ENCODE measurements at regions not wholly inside any gene's neighbourhood (a gene's known extent, or its start where the extent isn't known, plus 50 kb on each side); places are given as distances from the start of the nearest gene placed in this dataset.

DNA sequence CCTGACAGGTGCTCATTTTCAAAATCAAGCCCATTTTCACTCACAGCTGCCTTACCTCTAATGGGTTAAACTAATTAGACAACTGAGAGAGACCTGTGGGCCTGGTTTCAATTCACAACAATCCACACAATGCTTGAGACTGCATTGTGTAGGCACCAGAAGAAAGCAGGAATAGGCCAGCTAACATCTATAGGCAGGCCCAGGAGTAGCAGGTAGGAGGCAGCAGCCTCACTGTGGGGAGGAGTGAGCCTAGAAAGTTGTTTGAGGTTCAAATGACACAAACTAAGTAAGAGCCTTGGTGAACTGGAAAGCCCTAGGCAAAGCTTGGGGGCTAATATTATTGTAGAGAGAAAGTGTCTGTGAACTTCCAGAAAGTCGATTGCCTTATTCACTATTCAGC is 289.5 kb upstream of the CCDC196 start:
- no peak for DNase-seq (ENCODE audit: low spot score)

GRCh38 chr14:66197276-66197675 is 288.9 kb upstream of the CCDC196 start:
- DNase-seq (ENCODE audit: low spot score): no peak

DNA sequence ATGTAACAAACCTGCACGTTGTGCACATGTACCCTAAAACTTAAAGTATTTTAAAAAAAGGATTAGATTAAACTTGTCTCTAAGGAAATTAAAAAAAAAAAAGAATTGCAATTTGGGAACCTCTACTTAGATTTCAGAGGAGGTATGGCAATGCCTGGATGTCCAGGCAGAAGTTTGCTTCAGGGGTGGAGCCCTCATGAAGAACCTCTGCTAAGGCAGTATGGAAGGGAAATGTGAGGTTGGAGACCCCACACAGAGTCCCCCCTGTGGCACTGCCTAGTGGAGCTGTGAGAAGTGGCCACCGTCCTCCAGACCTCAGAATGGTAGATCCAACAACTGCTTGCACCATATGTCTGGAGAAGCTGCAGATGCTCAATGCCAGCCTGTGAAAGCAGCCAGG is 279.6 kb upstream of the CCDC196 start:
- no peak for DNase-seq (ENCODE audit: low spot score)

- DNase-seq (ENCODE audit: low spot score): peak; percentile 31
Measured at GRCh38 chr14:66216763-66217162, 269.4 kb upstream of the CCDC196 start.

DNA sequence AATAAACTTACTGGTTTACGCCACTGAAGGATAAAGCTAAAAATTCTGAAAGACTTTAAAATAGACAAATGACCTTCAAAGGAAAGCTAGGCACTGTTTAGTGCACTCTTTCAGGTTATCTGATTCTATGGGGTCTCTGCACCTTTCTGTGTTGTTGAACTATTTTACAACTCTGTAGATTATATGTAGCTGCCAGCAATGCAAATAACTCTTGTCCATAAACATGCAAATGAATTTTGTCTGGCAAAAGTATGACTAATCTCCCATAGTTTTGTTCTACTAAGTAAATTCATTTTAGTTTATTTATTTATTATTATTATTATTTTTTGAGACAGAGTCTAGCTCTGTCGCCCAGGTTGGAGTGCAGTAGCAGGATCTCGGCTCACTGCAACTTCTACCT is 266.3 kb upstream of the CCDC196 start:
- DNase-seq (ENCODE audit: low spot score): no peak

DNA sequence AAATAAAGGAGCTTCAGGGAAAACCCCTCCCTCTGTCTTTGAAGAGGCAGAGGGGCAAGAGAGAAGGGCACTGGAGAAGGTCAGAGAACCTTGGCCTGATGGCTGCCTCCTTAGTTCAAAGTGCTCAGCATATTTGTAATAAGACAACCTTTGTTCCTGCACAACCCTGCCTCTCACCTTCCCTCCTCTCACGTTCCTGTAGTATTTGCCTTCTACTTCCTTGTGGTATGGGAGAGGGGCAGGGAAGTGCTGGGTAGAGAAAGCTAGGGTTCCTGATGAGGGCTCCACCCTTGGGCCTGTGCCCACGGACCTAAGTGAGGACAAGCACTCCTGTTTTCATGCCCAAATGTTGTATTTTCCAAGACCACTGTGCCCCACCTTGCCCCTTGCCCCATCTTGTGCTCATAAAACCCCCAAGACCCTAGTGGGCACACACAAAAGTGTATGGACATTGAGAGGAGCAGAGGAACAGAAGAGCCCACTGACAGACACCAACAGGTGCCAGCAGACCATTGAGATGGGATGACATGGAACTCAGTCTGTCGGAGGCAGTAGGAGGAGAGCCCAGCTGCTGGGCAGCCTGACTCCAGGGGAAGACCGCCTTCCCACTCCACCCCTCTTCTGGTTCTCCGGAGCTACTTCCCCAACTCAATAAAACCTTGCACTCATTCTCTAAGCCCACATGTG is 261.5 kb upstream of the CCDC196 start:
- no peak for DNase-seq (ENCODE audit: low spot score)

- DNase-seq (ENCODE audit: low spot score): no peak
Measured at GRCh38 chr14:66225337-66225736, 260.8 kb upstream of the CCDC196 start.

- DNase-seq (ENCODE audit: low spot score): peak; percentile 74
Measured at GRCh38 chr14:66228267-66228970, 257.8 kb upstream of the CCDC196 start.

DNA sequence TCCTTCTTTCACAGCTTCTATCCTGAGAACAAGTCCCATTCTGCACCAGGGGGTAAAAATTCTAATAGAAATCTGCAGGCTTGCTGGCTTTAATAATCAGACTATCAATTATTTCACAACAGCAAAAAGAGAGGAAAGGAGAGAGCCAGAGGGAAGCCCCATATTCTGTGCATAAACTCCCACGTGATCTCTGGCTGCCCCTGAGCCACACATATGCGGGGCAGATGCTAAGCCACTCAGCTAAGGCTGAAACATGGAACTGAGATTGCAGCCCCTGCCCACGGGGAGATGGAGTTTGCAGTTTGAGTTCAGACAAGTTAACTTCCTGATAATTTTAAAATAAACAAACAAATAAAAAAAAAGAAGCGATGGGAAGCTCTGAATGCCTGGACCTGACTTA is 254.4 kb upstream of the CCDC196 start:
- no peak for DNase-seq (ENCODE audit: low spot score)

GRCh38 chr14:66233591-66233990 is 252.6 kb upstream of the CCDC196 start:
- no peak for DNase-seq (ENCODE audit: low spot score)

DNA sequence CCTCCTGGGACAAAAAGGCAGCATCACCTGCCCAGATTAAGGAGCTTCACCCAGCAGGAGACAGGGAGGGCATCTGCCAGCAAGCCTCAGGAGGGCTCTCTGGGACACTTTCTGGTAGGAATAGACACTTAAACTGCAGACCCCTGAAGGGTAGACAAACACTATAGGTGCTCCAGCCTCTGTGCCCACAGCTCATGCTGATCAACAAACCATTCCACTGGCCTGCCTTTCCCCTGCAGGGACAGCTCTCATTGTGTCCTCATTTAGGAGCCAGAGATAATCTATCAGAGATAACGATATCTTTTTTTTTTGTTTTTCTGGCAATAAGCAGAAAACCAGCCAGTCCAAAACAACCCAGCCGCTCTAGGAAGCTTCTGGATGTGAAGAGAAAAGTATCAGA is 251.8 kb upstream of the CCDC196 start:
- DNase-seq (ENCODE audit: low spot score): no peak

- no peak for DNase-seq (ENCODE audit: low spot score)
Measured at GRCh38 chr14:66237741-66238140, 248.4 kb upstream of the CCDC196 start.

DNA sequence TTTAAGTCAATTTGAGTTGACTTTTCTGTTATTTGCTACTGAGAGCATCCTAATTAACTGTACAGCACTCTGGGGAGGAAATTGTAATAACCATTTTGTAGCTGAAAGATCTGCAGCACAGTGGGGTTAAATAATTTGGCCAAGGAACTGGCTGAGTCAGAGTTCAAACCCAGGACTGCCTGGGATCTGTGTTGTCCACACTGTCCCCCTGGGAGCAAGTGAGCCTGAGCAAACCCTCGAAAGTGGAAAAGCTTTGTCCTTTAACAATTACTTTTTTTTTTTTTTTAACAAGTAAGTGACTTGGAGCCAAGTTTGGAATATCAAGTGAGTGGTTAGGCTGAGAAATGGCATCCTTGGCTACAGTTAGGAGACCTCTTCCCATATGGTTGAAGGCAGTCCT is 247.2 kb upstream of the CCDC196 start:
- no peak for DNase-seq (ENCODE audit: low spot score)

- DNase-seq (ENCODE audit: low spot score): no peak
Measured at GRCh38 chr14:66239589-66239988, 246.6 kb upstream of the CCDC196 start.

- peak; percentile 1 for DNase-seq (ENCODE audit: low spot score)
Measured at GRCh38 chr14:66240105-66240504, 246.1 kb upstream of the CCDC196 start.

GRCh38 chr14:66242001-66242400 is 244.2 kb upstream of the CCDC196 start:
- DNase-seq (ENCODE audit: low spot score): no peak

GRCh38 chr14:66244834-66245233 is 241.3 kb upstream of the CCDC196 start:
- DNase-seq (ENCODE audit: low spot score): no peak

DNA sequence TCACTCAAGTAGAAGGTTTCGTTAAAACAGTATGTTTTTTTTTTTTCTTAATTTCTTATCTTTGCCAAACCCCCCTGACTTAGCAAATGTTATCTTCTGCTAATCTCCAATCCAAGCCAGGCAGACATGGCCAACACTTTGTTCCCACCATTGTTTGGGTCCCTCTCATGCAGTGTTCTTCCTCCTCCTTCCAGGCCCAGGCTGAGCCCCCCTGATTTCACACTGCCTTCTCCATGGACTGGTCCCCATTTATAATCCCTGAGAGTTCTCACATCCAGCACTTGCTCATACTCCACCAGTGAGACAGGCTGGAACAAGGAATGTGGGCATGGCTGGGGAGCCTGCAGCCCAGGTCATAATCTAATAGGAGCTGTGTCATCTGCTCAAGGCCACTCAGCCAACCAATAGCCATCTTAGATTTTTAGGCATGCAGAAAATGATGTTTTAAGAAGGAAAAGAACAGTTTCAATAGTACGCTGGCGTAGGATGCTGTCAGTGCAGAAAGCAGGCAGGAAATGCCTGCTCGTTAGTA is 238.4 kb upstream of the CCDC196 start:
- no peak for DNase-seq (ENCODE audit: low spot score)

GRCh38 chr14:66248256-66248655 is 237.9 kb upstream of the CCDC196 start:
- DNase-seq (ENCODE audit: low spot score): no peak

DNA sequence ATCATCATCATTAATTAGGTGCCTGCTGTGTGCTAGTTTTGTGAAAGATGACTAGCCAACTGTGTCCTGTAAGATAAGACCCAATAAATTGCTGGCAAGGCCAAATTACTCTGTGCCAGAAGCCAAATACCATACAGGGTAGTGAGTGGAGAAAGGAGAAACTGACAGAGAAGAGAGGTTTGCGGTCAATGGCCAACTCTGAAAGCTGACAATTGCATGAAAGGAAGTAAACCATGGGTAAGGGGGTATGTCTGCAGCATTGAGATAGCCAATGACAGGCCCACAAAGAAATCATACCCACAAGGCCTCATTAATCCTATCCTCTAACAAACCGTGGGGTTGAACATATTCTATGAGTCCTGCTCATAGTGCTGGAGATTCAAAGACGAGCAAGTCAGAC is 236.6 kb upstream of the CCDC196 start:
- no peak for DNase-seq (ENCODE audit: low spot score)

DNA sequence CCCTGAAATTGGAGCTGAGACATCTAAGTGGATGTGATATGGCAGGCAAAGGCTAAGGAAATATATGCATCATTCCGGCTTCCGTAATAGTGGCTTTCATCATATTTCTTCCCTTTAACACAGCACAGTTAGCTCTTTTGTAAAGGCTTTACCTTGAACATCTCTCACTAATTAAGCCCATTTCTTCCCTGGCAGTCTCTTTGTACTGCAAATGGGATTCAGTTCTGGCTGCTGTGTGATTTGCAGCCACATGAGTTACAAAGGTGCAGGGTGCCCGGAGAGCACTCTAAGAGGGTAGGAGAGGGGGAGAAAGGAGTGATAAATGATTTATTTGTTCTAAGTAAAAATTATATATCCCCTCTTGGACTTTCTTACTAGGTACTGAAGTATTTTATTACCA is 232.1 kb upstream of the CCDC196 start:
- no peak for DNase-seq (ENCODE audit: low spot score)

DNA sequence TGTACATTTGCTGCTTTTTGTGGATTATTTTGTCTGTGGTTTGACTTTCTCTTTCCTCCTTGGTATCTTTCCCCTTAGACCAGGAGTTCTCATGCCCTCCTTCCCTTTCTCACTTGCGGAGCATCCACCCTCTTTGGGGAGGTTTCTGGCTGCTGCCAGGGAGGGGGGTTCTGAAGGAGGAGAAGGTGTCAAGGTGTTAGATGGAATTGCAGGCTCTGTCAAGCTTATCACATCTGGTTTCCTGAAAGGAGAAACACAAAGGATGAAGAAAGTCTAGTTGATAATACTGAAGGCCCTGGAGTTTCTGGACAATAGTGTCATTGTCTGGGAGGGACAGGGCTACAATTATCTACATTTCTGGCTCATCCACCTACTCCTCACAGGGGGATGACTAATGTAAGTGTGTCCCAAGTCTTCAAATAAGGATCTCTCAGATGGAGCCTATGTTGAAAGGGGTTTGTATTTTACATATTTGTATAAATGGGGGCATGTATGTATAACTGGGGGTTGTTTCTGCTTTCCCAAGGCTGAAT is 217.3 kb upstream of the CCDC196 start:
- no peak for DNase-seq (ENCODE audit: low spot score)

DNA sequence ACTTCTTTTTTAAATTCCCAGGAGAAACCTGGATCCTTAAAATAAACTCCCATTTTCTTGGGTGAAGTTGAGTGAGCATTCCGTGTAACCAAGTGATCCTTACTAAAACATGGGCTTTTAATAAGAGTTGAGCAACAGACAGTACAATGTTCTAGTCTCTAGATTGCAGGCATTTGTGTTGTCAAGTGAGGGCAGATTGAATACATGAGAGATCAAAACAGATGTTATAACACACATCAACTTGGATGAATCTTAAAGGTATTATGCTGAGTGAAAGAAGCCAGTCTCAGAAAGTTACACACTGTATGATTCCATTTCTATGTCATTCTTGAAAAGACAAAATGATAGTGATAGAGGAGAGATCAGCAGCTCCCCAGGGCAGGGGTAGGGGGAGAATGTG is 213.9 kb upstream of the CCDC196 start:
- DNase-seq (ENCODE audit: low spot score): no peak

Data from RKO (cell line).